ENCODE measurements at regions not wholly inside any gene's neighbourhood (a gene's known extent, or its start where the extent isn't known, plus 50 kb on each side); places are given as distances from the start of the nearest gene placed in this dataset.
"Not testable (repeated sequence)": the region's sequence is repeated elsewhere in the genome, so short reads cannot be mapped to it uniquely, and the experiment has no call there.

DNA sequence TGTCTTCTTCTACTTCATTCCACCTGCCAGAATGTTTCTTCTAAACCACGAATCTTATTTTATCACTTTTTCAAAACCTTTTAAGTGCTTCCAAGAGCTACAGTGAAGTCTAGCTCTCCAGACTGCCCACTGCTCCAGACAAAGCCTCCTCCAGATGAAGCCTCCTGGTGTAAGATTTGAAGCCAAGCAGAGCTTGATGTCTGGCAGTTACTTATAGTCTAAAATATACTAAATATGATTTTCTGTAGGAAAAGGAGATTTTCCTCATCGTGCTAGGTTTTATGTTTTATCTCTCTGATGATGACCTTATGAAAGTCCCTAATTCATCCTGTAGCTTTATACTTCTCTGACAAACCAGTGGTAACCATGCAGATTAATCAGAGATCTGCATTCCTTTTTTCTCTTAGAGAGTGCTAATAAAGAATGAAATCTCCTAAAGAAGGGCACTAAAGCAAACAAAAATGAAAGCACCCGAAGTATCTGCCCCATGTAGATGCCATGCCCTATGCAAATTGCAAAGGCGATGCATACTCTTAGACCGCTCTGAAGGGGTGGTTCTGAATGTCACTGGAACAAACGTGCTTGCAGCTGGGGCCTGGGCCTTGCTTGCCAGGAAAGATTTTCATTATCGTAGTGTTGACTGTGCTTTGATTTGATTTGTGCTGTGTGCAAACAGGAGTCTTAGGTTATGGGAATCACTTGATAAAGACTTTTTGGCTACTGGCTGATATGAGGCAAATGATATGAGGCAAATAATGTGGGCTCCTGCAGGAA is 314.2 kb downstream of the PID1 start:
- FAIRE-seq (no peak), DNase-seq (ENCODE audit: extremely low spot score, insufficient read length, low read depth) (no peak)

DNA sequence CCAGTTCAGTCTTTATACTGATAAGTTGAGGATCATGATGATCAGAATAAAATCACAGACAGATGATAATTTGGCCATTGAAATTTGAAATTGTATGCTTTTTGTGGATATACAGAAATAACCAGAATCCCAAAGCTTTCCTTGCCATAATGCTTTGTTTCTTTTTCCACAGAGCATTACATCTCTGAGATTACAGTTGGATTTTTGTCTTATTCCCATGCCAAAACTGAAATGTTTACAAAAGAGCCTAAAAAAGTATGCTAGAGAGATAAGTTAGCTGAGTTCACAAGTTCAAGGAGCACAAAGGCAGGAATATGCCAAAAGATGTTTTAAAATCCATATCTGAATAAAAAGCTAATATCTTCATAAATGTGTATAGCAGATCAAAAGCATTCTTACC is 321.3 kb downstream of the PID1 start:
- DNase-seq (ENCODE audit: extremely low spot score, insufficient read length, low read depth) (no peak), FAIRE-seq (no peak)

DNA sequence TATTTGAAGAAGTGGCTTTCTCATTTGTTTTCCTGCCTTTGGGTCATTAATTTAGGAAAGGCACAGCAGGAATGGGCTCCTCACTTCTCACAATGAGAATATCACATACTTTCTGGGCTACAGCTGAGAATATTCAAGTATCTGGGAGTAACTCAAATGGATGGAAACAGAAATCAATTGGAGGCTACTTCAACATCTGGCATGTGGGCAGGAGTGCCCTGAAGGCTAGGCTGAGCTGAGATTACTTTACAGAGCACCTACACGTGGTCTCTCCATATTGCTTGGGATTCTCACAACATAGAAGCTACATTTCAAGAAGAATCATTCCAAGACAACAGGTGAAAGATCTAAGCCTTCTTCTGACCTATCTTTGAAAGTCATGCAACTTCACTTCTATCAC is 325.4 kb downstream of the PID1 start:
- DNase-seq (ENCODE audit: extremely low spot score, insufficient read length, low read depth) (no peak), FAIRE-seq (no peak)

DNA sequence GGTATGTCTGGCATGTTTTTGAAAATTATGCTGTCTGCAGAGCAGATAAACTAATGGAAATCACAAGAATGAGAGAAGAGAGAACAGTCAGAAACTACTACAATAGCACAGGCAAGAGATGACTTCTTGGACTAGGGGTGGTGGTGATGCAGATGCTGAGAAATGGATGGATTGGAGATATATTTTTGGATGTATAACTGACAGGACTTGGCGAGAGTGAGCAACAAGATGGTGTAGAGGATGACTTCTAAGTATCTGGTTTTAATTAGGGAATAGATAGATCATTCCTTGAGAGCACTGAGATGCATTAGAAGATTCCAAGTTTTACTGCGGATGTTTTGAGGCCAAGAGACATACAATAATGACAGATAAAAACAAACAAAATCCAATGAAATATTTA is 328.2 kb downstream of the PID1 start:
- no peak for FAIRE-seq
- no peak for DNase-seq (ENCODE audit: extremely low spot score, insufficient read length, low read depth)

DNA sequence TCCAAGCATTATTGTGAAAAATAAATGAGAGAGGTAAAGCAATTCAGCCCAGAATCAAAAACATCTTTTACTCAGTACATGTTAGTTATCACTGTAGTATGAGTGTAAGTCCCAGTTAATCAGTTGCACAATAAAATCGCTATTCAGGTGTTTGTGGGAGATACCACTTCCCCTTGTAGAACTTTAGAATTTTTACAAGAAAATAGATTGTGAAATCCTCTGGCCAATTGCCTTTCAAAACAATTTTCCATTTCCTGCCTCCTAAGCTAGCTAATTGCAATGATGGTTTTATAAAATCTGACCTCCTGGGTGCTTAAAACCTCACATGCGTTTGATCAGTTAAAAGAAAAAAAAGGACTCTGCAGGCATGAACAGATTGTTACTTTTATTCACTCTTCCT is 332.5 kb downstream of the PID1 start:
- DNase-seq (ENCODE audit: extremely low spot score, insufficient read length, low read depth) = no peak
- no peak for FAIRE-seq

DNA sequence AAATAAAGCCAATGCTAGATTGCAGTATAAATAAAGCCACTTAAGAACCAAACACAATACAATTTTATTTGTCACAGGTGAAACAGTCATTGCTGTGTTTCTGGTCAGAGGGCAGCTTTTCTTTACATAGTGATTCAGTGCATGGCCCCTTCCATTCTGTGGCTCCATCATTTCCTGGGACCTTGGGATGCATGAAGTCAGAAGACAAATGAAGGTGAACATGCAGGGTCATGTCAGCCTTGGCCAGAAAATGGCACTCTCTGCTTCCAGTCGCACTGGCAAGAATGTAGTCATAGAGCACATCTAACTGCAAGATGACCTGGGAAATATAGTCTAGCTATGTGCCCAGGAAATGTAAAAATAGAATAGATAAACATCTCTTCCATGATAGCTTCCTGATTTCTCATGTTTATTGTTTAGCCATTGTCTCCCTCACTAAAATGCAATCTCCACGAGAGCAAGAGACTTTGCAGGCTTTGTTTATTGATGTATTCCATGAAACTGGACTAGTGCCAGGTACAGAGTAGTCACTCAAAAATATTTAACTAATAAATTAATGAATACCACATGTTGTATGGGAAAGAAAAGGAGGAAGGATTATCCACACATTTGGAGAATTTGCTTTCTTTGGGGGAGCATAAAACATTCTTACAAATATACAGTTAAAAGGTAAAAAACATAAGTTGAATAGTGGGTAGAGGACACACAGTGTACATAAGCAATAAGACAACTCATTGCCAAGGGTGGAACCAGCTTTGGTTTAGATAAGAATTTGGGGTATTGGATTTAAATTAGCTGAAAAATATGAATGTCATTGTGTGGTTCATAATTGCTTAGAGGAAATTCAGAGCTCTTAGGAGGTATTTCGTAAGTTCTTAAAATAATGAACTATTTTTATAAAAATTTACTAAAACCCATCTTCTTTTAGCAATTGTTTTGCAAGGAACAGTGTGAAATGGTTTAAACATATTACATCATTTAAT is 343.8 kb downstream of the PID1 start:
- FAIRE-seq (no peak), DNase-seq (ENCODE audit: extremely low spot score, insufficient read length, low read depth) (no peak)

DNA sequence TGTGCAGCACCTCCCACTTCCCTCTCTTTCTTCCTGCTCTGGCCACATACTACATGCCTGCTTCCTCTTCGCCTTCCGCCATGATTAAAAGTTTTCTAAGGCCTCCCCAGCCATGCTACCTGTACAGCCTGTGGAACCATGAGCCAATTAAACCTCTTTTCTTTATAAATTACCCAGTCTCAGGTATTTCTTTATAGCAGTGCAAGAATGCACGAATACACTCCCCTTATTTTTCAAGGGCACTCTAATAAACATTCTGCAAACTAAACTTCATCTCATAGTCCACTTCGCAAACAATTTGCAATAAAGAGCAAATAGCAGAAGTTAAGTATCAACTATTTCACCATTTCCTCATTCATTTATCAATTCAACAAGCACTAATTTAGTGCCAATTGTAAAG is 351.3 kb downstream of the PID1 start:
- FAIRE-seq = no peak

DNA sequence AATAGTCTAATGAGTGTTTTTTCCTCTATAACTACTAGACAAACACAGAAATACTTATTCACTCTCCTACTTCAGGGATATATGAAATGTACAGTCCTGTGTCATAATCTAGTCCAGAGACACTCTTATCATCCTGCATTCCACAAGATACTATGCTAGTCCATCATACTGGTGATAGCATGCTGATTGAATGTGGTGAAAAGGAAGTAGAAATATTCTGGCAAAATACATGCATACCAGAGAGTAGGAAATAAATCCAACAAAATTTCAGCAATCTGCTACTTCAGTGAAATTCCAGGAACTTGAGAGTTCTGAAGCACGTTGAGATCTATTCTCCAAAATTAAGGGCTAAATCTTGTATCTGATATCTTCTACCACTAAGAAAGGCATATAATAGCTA is 353.9 kb downstream of the PID1 start:
- FAIRE-seq (no peak), DNase-seq (ENCODE audit: extremely low spot score, insufficient read length, low read depth) (no peak)

More for the DNA sequence above, 351.3 kb downstream of the PID1 start:
- no peak for DNase-seq (ENCODE audit: extremely low spot score, insufficient read length, low read depth)

DNA sequence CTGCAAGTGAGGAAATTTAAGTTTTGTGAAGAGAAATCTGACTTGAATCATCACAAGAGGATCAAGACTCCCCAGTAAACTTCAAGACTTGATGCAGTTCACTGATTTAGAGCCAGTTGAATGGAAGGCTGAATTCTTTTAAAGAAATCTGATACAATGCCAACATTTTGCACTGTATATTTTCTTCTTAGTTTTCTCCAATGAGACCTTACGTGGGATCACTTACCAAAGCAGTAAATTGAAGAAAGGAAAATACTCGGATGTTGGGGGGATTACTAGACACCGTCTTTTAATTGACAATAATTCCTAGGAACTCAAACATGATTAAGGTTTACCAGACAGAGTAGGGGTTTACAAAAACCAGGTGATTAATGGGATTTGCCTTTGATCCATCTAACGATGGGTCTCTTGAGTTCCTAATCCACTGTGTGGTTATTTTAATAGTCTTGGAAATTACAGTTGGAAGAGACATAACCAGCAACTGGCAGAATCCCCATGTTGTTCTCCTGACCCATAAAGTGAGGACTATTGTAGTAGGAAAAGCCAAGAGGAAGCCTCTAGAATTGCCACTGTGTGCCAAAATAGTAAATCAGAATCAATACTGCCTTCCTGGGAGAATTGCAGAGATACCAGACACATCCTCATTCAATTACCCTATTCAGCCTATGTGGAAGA is 354.5 kb downstream of the PID1 start:
- FAIRE-seq (no peak), DNase-seq (ENCODE audit: extremely low spot score, insufficient read length, low read depth) (no peak)

DNA sequence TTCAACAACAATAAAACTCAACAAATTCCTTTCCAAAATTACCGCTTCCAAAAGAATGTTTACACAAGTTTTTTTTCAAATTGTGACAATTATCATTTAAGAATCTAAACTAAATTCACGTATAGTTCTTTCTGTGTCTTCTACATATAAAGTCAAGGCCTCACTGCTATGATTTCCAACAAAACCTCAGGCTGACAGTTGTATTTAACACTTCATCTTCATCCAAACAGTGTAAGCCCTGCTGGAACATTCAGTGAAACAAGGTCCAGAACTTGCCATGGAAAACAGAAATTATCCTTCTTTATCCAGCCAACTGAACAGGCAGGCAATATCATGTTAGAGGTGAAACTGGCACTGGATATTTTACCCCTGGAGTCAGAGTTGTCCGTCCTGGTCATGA is 357.9 kb downstream of the PID1 start:
- no peak for FAIRE-seq
- DNase-seq (ENCODE audit: extremely low spot score, insufficient read length, low read depth) = no peak

DNA sequence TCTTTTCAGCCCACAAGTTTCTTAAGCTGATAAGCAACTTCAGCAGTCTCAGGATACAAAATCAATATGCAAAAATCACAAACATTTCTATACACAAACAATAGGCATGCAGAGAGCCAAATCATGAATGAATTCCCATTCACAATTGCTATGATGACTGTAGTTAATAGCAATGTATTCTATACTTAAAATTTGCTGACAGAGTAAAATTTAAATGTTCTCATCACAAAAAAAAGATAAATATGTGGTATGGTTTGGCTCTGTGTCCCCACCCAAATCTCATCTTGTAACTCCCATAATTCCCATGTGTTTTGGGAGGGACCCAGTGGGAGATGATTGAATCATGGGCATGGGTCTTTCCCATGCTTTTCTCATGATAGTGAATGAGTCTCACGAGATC is 360.2 kb downstream of the PID1 start:
- not testable (repeated sequence) for FAIRE-seq; DNase-seq (ENCODE audit: extremely low spot score, insufficient read length, low read depth)

DNA sequence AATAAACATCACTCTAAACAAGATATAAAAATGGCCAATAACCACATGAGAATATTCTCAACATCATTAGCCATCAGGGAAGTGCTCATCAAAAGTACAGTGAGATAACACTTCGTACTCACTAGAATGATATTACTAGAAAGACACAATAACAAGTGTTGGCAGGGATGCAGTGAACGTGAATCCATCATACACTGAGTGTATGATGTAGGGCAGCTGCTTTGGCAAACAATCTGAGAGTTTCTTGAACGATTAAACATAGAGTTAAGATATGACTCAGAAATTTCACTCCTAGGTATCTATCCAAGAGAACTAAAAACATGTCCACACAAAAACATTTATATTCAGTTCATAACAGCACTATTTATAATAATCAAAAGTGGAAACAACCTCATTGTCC is 368.9 kb downstream of the PID1 start:
- no peak for DNase-seq (ENCODE audit: extremely low spot score, insufficient read length, low read depth)
- FAIRE-seq = no peak

DNA sequence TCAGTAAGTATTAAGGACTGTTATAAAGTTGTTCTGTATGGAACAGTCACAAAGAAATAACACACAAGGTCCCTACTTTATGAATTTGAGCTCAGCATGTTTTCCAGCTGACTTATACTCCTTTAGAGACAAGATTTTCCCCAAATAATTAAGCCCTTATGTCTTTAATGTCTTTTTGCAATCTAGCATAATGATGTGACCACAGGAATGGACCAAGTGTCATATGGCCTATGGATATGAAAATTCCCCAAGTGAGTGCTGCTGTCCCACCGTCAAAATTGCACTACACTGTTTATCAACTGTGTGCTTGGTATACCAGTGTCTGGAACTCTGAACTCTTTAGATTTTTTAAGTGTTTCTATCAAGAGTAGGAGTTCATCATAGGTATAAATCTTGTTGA is 369.6 kb downstream of the PID1 start:
- FAIRE-seq (no peak), DNase-seq (ENCODE audit: extremely low spot score, insufficient read length, low read depth) (no peak)

DNA sequence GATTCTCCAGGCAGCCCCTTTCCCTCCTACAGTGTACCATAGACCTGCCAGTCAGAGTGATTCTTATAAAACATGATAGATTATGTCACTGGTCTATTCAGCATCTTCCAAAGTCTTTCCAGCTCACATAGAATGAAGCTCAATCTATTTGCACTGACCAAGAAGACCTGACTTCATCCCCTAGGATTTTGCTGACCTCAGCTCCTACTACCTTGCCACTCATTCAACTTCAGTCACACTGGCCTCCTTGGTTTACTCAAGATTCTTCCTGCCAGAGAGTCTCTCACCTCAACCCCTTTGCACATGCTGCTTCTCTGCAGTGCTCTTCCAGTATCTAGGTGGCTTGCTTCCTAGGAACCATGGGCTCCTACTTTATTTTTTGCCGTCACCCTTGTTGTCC is 392.9 kb downstream of the PID1 start:
- no peak for DNase-seq (ENCODE audit: extremely low spot score, insufficient read length, low read depth)
- no peak for FAIRE-seq

DNA sequence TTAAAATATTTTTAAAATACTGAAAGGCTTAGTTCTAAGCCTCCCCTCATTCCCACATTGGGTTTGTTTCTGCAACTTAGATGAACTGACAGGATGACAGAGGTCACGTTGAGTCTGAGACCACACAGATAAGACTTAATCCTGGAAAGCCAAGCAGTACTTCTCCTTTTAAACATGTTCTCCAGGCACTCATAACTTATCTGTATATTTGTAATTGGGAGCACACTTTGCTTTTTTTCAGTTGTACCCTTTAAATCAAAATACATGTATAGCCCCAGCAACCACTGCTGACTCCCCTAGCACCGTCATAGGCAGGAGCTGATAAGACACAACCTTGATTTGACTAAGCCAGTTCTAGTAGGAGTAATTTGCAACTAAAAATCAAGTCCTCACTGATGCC is 394.8 kb downstream of the PID1 start:
- FAIRE-seq = no peak
- DNase-seq (ENCODE audit: extremely low spot score, insufficient read length, low read depth) = no peak

DNA sequence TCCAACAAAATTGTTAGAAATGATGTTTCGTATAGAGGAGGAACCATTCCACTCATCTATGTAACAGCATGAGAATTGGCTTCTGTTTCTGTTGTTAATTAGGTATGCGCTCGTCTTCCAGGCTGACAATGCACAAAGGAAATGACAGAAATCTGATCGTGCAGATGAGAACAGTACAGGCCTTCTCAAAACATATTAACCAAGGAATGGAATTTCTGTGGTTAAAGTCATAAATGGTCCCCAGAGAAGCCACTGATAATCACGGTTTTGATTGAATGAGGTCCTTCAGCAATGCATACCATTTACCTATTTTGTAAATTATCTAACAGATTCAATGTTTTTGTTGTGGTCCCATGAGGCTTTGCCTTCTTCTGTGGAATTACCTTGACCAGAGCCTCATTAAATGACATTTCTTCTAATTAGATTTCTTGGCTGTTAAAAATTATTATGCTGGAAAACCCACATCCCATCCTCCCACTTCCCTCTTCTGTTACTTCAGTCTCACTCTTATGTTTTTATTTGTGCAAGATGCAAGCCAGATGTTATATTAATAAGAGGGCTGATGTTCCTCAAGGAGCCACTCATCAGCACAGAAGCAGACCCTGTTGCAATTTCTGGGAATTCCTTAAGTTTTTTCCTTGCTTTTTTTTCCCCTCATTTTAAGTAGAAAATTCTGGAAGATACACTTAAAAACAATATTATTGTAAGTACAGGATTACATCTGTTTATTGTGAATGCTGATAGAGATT is 395.8 kb downstream of the PID1 start:
- FAIRE-seq (no peak), DNase-seq (ENCODE audit: extremely low spot score, insufficient read length, low read depth) (no peak)

DNA sequence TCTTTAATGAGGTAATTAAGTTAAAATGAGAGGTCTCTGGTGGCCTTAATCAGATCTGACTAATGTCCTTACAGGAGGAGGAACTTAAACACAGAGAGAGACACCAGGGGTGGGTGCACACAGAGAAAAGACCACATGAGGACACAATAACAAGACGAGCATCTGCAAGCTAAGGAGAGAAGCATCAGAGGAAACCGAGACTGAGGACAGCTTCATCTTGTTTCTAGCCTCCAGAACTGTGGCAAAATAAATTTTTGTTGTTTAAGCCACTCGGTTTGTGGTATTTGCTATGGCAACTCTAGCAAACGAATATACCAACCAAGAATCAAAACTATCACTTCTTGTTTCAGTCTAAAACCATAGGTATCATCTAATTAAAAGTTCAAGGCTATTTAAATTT is 400.1 kb downstream of the PID1 start:
- DNase-seq (ENCODE audit: extremely low spot score, insufficient read length, low read depth) (no peak), FAIRE-seq (no peak)

DNA sequence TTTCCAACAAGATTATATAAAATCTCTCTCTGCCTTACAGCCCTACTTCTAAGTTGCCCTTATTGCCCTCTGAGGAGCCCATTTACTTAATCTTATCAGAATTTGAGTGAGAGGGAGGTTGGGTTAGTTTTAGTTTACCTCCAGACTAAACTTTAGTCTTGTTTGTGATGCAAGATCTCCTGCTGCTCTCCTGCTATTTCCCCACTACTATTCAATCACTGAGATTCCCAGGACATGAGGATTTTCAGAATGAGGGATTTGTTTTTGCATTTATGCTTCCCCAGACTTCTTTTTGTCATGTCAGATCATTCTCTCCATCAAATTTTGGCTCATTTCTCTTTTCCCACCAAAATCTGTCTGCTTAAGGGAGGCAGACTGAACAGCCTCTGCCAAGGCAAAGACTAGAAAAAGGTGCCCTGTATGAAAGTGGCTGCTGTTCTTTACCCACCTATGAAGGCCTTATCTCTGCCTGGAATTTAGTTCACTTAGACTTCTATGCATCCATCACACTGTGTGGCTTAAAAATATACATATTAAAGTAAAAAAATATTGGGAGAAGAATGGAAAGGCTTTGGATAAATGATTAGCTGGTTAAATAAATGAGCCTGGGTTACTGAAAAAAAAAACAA is 401.3 kb downstream of the PID1 start:
- DNase-seq (ENCODE audit: extremely low spot score, insufficient read length, low read depth) (no peak), FAIRE-seq (no peak)

DNA sequence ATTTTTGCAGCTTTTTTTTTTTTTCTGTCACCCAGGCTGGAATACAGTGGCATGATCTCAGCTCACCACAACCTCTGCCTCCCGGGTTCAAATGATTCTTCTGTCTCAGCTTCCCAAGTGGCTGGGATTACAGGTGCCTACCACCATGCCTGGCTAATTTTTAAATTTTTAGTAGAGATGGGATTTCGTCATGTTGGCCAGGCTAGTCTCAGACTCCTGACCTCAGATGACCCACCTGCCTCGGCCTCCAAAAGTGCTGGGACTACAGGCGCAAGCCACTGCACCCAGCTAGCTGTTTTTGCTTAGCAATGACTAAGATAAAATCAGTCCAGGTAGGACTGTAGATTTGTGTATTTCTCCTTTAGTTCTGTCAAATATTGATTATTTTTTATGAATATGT is 403.7 kb downstream of the PID1 start:
- DNase-seq (ENCODE audit: extremely low spot score, insufficient read length, low read depth) = no peak
- FAIRE-seq = no peak

DNA sequence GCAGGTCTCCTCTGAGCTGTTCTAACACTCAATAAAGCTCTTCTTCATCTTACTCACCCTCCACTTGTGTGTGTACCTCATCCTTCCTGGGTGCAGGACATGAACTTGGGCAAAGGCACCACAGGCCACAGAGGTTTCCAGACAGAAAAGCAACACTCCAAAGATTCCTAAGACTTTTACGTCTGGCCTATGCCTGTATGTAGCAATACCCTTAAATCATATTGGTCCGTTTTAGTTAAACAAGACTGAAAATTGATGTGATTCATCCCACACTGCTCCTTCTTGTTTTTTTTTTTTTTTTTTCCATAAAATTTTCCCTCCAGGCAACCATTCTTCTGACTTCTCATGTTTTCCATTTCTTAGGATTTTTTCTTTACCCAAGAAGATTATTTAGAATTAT is 404.3 kb downstream of the PID1 start:
- no peak for DNase-seq (ENCODE audit: extremely low spot score, insufficient read length, low read depth)
- no peak for FAIRE-seq

All from GM18507 (cell line).